HG02884 (cell line): ENCODE measurements at regions not wholly inside any gene's neighbourhood (a gene's known extent, or its start where the extent isn't known, plus 50 kb on each side); places are given as distances from the start of the nearest gene placed in this dataset.
"Not testable (repeated sequence)": the region's sequence is repeated elsewhere in the genome, so short reads cannot be mapped to it uniquely, and the experiment has no call there.

Experiments used
- ATAC-seq: cut with Tn5 transposase; IDR thresholded peaks from one replicate; pipeline ENCODE4 v1.9.1; 2021; ENCODE audit warnings: mild to moderate bottlenecking, moderate library complexity; ENCODE audit not compliant: unreplicated experiment

- ATAC-seq = no peak
Observed at GRCh38 chr5:128791312-128791711, 174.0 kb upstream of the SLC27A6 start.

- ATAC-seq = no peak
Observed at GRCh38 chr5:128796506-128796905, 168.8 kb upstream of the SLC27A6 start.

GRCh38 chr5:128798871-128799270, 166.4 kb upstream of the SLC27A6 start:
- no peak for ATAC-seq

- ATAC-seq = no peak
Observed at GRCh38 chr5:128799945-128800344, 165.3 kb upstream of the SLC27A6 start.

GRCh38 chr5:128800377-128800776, 164.9 kb upstream of the SLC27A6 start:
- no peak for ATAC-seq

GRCh38 chr5:128813317-128814070, 151.8 kb upstream of the SLC27A6 start:
- no peak for ATAC-seq

- ATAC-seq = no peak
Observed at GRCh38 chr5:128815201-128815600, 150.1 kb upstream of the SLC27A6 start.

- no peak for ATAC-seq
Observed at GRCh38 chr5:128825826-128826225, 139.5 kb upstream of the SLC27A6 start.

- ATAC-seq = no peak
Observed at GRCh38 chr5:128826275-128826674, 139.0 kb upstream of the SLC27A6 start.

- no peak for ATAC-seq
Observed at GRCh38 chr5:128836571-128836970, 128.7 kb upstream of the SLC27A6 start.

GRCh38 chr5:128838623-128839022, 126.7 kb upstream of the SLC27A6 start:
- no peak for ATAC-seq

GRCh38 chr5:128842241-128842640, 123.0 kb upstream of the SLC27A6 start:
- no peak for ATAC-seq

- no peak for ATAC-seq
Observed at GRCh38 chr5:128844354-128844923, 120.8 kb upstream of the SLC27A6 start.

- no peak for ATAC-seq
Observed at GRCh38 chr5:128850049-128850448, 115.2 kb upstream of the SLC27A6 start.

- no peak for ATAC-seq
Observed at GRCh38 chr5:128854931-128855330, 110.4 kb upstream of the SLC27A6 start.

GRCh38 chr5:128857076-128857677, 108.1 kb upstream of the SLC27A6 start:
- ATAC-seq = no peak

- no peak for ATAC-seq
Observed at GRCh38 chr5:128858995-128859394, 106.3 kb upstream of the SLC27A6 start.

GRCh38 chr5:128861155-128861554, 104.1 kb upstream of the SLC27A6 start:
- not testable (repeated sequence) for ATAC-seq

- no peak for ATAC-seq
Observed at GRCh38 chr5:128869970-128870369, 95.3 kb upstream of the SLC27A6 start.

GRCh38 chr5:128870373-128870772, 94.9 kb upstream of the SLC27A6 start:
- no peak for ATAC-seq

GRCh38 chr5:128870923-128871322, 94.4 kb upstream of the SLC27A6 start:
- ATAC-seq = no peak
